HG03095 (cell line): ENCODE measurements at regions not wholly inside any gene's neighbourhood (a gene's known extent, or its start where the extent isn't known, plus 50 kb on each side); places are given as distances from the start of the nearest gene placed in this dataset.
"Not testable (repeated sequence)": the region's sequence is repeated elsewhere in the genome, so short reads cannot be mapped to it uniquely, and the experiment has no call there.

Experiments used
- ATAC-seq: cut with Tn5 transposase; IDR thresholded peaks from one replicate; pipeline ENCODE4 v1.9.1; 2021; ENCODE audit warnings: moderate library complexity; ENCODE audit not compliant: unreplicated experiment

GRCh38 chr5:118430076-118430475, 558.3 kb downstream of the DTWD2 start:
- ATAC-seq: no peak

GRCh38 chr5:118407958-118408357, 580.4 kb downstream of the DTWD2 start:
- ATAC-seq: no peak

GRCh38 chr5:118405650-118406061, 582.7 kb downstream of the DTWD2 start:
- ATAC-seq: no peak

GRCh38 chr5:118397236-118397635, 591.1 kb downstream of the DTWD2 start:
- no peak for ATAC-seq

- ATAC-seq: no peak
Observed at GRCh38 chr5:118392491-118392890, 595.9 kb downstream of the DTWD2 start.

- ATAC-seq: not testable (repeated sequence)
Observed at GRCh38 chr5:118382931-118383330, 605.4 kb downstream of the DTWD2 start.

GRCh38 chr5:118379470-118379869, 608.9 kb downstream of the DTWD2 start:
- no peak for ATAC-seq

GRCh38 chr5:118378959-118379358, 609.4 kb downstream of the DTWD2 start:
- no peak for ATAC-seq

GRCh38 chr5:118377420-118377819, 610.9 kb downstream of the DTWD2 start:
- no peak for ATAC-seq

GRCh38 chr5:118371973-118372831, 616.1 kb downstream of the DTWD2 start:
- no peak for ATAC-seq

GRCh38 chr5:118366429-118366828, 621.9 kb downstream of the DTWD2 start:
- ATAC-seq: no peak

GRCh38 chr5:118365718-118366117, 622.6 kb downstream of the DTWD2 start:
- ATAC-seq: no peak

GRCh38 chr5:118354797-118355196, 633.5 kb downstream of the DTWD2 start:
- ATAC-seq: no peak

GRCh38 chr5:118353970-118354369, 634.4 kb downstream of the DTWD2 start:
- no peak for ATAC-seq

GRCh38 chr5:118336468-118336867, 651.9 kb downstream of the DTWD2 start:
- ATAC-seq: no peak

GRCh38 chr5:118327389-118327788, 661.0 kb downstream of the DTWD2 start:
- ATAC-seq: no peak

- ATAC-seq: no peak
Observed at GRCh38 chr5:118326481-118327045, 661.8 kb downstream of the DTWD2 start.

- no peak for ATAC-seq
Observed at GRCh38 chr5:118325931-118326330, 662.4 kb downstream of the DTWD2 start.

- ATAC-seq: not testable (repeated sequence)
Observed at GRCh38 chr5:118323723-118324122, 664.6 kb downstream of the DTWD2 start.

- no peak for ATAC-seq
Observed at GRCh38 chr5:118321081-118321480, 667.3 kb downstream of the DTWD2 start.

- no peak for ATAC-seq
Observed at GRCh38 chr5:118320121-118320520, 668.2 kb downstream of the DTWD2 start.

- no peak for ATAC-seq
Observed at GRCh38 chr5:118314931-118315330, 673.4 kb downstream of the DTWD2 start.
